Kidney capillary endothelial cell (primary cell): ENCODE measurements at regions not wholly inside any gene's neighbourhood (a gene's known extent, or its start where the extent isn't known, plus 50 kb on each side); places are given as distances from the start of the nearest gene placed in this dataset.
"Not testable (repeated sequence)": the region's sequence is repeated elsewhere in the genome, so short reads cannot be mapped to it uniquely, and the experiment has no call there.

Experiments used
- DNase-seq: peaks from one replicate; pipeline ENCODE4 v3.0.0-alpha.2; 2018; ENCODE audit warnings: low spot score

GRCh38 chr21:18831942-18832676 lies 428.5 kb upstream of the TMPRSS15 start:
- no peak for DNase-seq

GRCh38 chr21:18832950-18833349 lies 429.4 kb upstream of the TMPRSS15 start:
- no peak for DNase-seq

GRCh38 chr21:18834121-18834520 lies 430.5 kb upstream of the TMPRSS15 start:
- DNase-seq: not testable (repeated sequence)

GRCh38 chr21:18840239-18840638 lies 436.7 kb upstream of the TMPRSS15 start:
- DNase-seq: no peak

- not testable (repeated sequence) for DNase-seq
These were observed 454.0 kb upstream of the TMPRSS15 start for GRCh38 chr21:18857606-18858005.

GRCh38 chr21:18869104-18869503 lies 465.5 kb upstream of the TMPRSS15 start:
- DNase-seq: no peak

- DNase-seq: no peak
These were observed 474.3 kb upstream of the TMPRSS15 start for GRCh38 chr21:18877917-18878316.

- no peak for DNase-seq
These were observed 484.5 kb upstream of the TMPRSS15 start for GRCh38 chr21:18887922-18888602.

- no peak for DNase-seq
These were observed 489.8 kb upstream of the TMPRSS15 start for GRCh38 chr21:18893406-18893805.

GRCh38 chr21:18894387-18894786 lies 490.8 kb upstream of the TMPRSS15 start:
- no peak for DNase-seq

GRCh38 chr21:18899261-18899660 lies 495.7 kb upstream of the TMPRSS15 start:
- no peak for DNase-seq

GRCh38 chr21:18902660-18903059 lies 499.1 kb upstream of the TMPRSS15 start:
- DNase-seq: no peak

- DNase-seq: no peak
These were observed 503.5 kb upstream of the TMPRSS15 start for GRCh38 chr21:18907076-18907475.

GRCh38 chr21:18908641-18909040 lies 505.1 kb upstream of the TMPRSS15 start:
- no peak for DNase-seq

GRCh38 chr21:18913914-18914313 lies 510.3 kb upstream of the TMPRSS15 start:
- DNase-seq: no peak

- DNase-seq: no peak
These were observed 511.0 kb upstream of the TMPRSS15 start for GRCh38 chr21:18914570-18914969.

GRCh38 chr21:18917622-18918021 lies 514.0 kb upstream of the TMPRSS15 start:
- no peak for DNase-seq

GRCh38 chr21:18931237-18931636 lies 527.7 kb upstream of the TMPRSS15 start:
- DNase-seq: no peak

- no peak for DNase-seq
These were observed 533.8 kb upstream of the TMPRSS15 start for GRCh38 chr21:18937337-18937736.

- DNase-seq: no peak
These were observed 537.2 kb upstream of the TMPRSS15 start for GRCh38 chr21:18940791-18941190.

GRCh38 chr21:18950045-18950740 lies 546.6 kb upstream of the TMPRSS15 start:
- DNase-seq: no peak

GRCh38 chr21:18951271-18952038 lies 547.9 kb upstream of the TMPRSS15 start:
- no peak for DNase-seq
